Vagina (tissue), 2 donors: ENCODE measurements at regions not wholly inside any gene's neighbourhood (a gene's known extent, or its start where the extent isn't known, plus 50 kb on each side); places are given as distances from the start of the nearest gene placed in this dataset.

ENCODE experiments used
- CTCF ChIP-seq, 3 experiments: fragments of 450-650 bp in 2 of 3; fragments of 200-600 bp in 1 of 3; sonication (generic) in 1 of 3; IDR thresholded peaks; one replicate each; pipeline ENCODE4 v1.5.1; 2017 to 2019; ENCODE audit warnings: antibody characterized with exemption in 3 of 3, mild to moderate bottlenecking in 2 of 3, moderate library complexity in 2 of 3
- POLR2A ChIP-seq, 2 donors: fragments of 450-650 bp; IDR thresholded peaks; one replicate each; pipeline ENCODE4 v1.6.1; 2017; ENCODE audit warnings: antibody characterized with exemption in 2 of 2, mild to moderate bottlenecking in 2 of 2, moderate library complexity in 2 of 2
- POLR2AphosphoS5 ChIP-seq, 2 donors: sonication (generic); formaldehyde crosslinking; IDR thresholded peaks; one replicate each; pipeline ENCODE4 v1.9.0; 2017; ENCODE audit warnings: antibody characterized with exemption in 2 of 2, mild to moderate bottlenecking in 2 of 2, low read depth in 1 of 2; ENCODE audit not compliant: insufficient read depth in 1 of 2

- no peak for TF ChIP-seq CTCF (IDR thresholded peaks at IDR 0.05)
- no peak for TF ChIP-seq POLR2AphosphoS5 (IDR thresholded peaks at IDR 0.05; ENCODE audit: insufficient read depth in 1 of 2, low read depth in 1 of 2)
- no peak for TF ChIP-seq POLR2A (IDR thresholded peaks at IDR 0.05)
Observed at GRCh38 chr1:29855561-29856160, 619.3 kb downstream of the PTPRU start.
